WTC11 (cell line): ENCODE measurements at regions not wholly inside any gene's neighbourhood (a gene's known extent, or its start where the extent isn't known, plus 50 kb on each side); places are given as distances from the start of the nearest gene placed in this dataset.

Source experiments
- ATAC-seq: fragments of 200-7000 bp; cut with Tn5 transposase; 2 replicates; pipeline ENCODE4 v1.10.0; 2021; ENCODE audit warnings: mild to moderate bottlenecking, moderate library complexity
- CTCF ChIA-PET: fragments of 300-600 bp; sonication (Branson Sonifier 250); formaldehyde crosslinking; loops from one replicate; lab custom pipeline; 2021; ENCODE audit warnings: antibody characterized with exemption; lab: Charles Lee
- POLR2A ChIA-PET: fragments of 350-600 bp; sonication (Branson Sonifier 250); formaldehyde crosslinking; loops from one replicate; lab custom pipeline; 2021; ENCODE audit warnings: antibody characterized with exemption; lab: Charles Lee
- DNase-seq: peaks from one replicate; pipeline ENCODE4 v3.0.0; 2021; ENCODE audit warnings: low spot score
- H3K27ac Mint-ChIP-seq: 2 replicates; pipeline ENCODE4 v1.8.0; 2021; ENCODE audit warnings: mixed read lengths
- H3K27me3 Mint-ChIP-seq: 2 replicates; pipeline ENCODE4 v1.8.0; 2021; ENCODE audit warnings: low read depth, mild to moderate bottlenecking, moderate library complexity, mixed read lengths
- H3K36me3 Mint-ChIP-seq: 2 replicates; pipeline ENCODE4 v1.8.0; 2021; ENCODE audit warnings: mixed read lengths
- H3K4me1 Mint-ChIP-seq: 2 replicates; pipeline ENCODE4 v1.8.0; 2022; ENCODE audit warnings: mixed read lengths
- H3K4me3 Mint-ChIP-seq: 2 replicates; pipeline ENCODE4 v1.8.0; 2021; ENCODE audit warnings: mild to moderate bottlenecking, moderate library complexity, mixed read lengths
- H3K9me3 Mint-ChIP-seq: 2 replicates; pipeline ENCODE4 v1.8.0; 2021; ENCODE audit warnings: mixed read lengths
- CBFB ChIP-seq: sonication (generic); formaldehyde crosslinking; IDR thresholded peaks from 2 replicates; pipeline ENCODE4 v1.8.1; 2022; ENCODE audit warnings: mild to moderate bottlenecking, low read depth, missing genetic modification reagents
- CREB1 ChIP-seq: sonication (generic); formaldehyde crosslinking; IDR thresholded peaks from 2 replicates; pipeline ENCODE4 v1.8.0; 2023; ENCODE audit warnings: mild to moderate bottlenecking, missing genetic modification reagents
- CREM ChIP-seq: sonication (generic); formaldehyde crosslinking; IDR thresholded peaks from 2 replicates; pipeline ENCODE4 v1.8.1; 2022; ENCODE audit warnings: mild to moderate bottlenecking, missing genetic modification reagents, moderate library complexity
- ETV6 ChIP-seq: sonication (generic); formaldehyde crosslinking; IDR thresholded peaks from 2 replicates; pipeline ENCODE4 v1.8.1; 2022; ENCODE audit warnings: mild to moderate bottlenecking, missing genetic modification reagents
- FOXP1 ChIP-seq: sonication (generic); formaldehyde crosslinking; IDR thresholded peaks from 2 replicates; pipeline ENCODE4 v1.8.0; 2022; ENCODE audit warnings: missing genetic modification reagents, mild to moderate bottlenecking, moderate library complexity, borderline replicate concordance
- GTF2I ChIP-seq: fragments of 250-450 bp; sonication (Bioruptor Pico); conservative IDR thresholded peaks from 2 replicates; pipeline ENCODE4 v1.4.0; 2021; ENCODE audit warnings: mild to moderate bottlenecking
- IRF2 ChIP-seq: sonication (generic); formaldehyde crosslinking; IDR thresholded peaks from 2 replicates; pipeline ENCODE4 v1.8.0; 2022; ENCODE audit warnings: low read depth, missing genetic modification reagents, borderline replicate concordance
- JAZF1 ChIP-seq: fragments of 250-450 bp; sonication (Bioruptor Pico); IDR thresholded peaks from 2 replicates; pipeline ENCODE4 v1.9.0; 2021; ENCODE audit warnings: moderate library complexity, mild to moderate bottlenecking, inconsistent platforms
- NFATC4 ChIP-seq: fragments of 250-450 bp; sonication (Bioruptor Pico); IDR thresholded peaks from 2 replicates; pipeline ENCODE4 v1.9.0; 2021; ENCODE audit warnings: mild to moderate bottlenecking
- NFE2L1 ChIP-seq: sonication (generic); formaldehyde crosslinking; IDR thresholded peaks from 2 replicates; pipeline ENCODE4 v1.8.1; 2023; ENCODE audit warnings: missing genetic modification reagents
- NR1H2 ChIP-seq: sonication (generic); formaldehyde crosslinking; IDR thresholded peaks from 2 replicates; pipeline ENCODE4 v1.9.0; 2021; ENCODE audit warnings: mild to moderate bottlenecking, moderate library complexity, missing genetic modification reagents
- NR3C1 ChIP-seq: sonication (generic); formaldehyde crosslinking; conservative IDR thresholded peaks from 2 replicates; pipeline ENCODE4 v1.8.1; 2023; ENCODE audit warnings: low read depth, mild to moderate bottlenecking, missing genetic modification reagents
- RORB ChIP-seq: fragments of 250-450 bp; sonication (Bioruptor Pico); IDR thresholded peaks from 2 replicates; pipeline ENCODE4 v1.9.0; 2021; ENCODE audit warnings: mild to moderate bottlenecking
- SMAD3 ChIP-seq: sonication (generic); formaldehyde crosslinking; IDR thresholded peaks from 2 replicates; pipeline ENCODE4 v1.8.0; 2022; ENCODE audit warnings: missing genetic modification reagents, mild to moderate bottlenecking, borderline replicate concordance
- SOX15 ChIP-seq: fragments of 250-450 bp; sonication (Bioruptor Pico); IDR thresholded peaks from 2 replicates; pipeline ENCODE4 v1.9.0; 2021; ENCODE audit warnings: mild to moderate bottlenecking
- SP1 ChIP-seq: sonication (generic); formaldehyde crosslinking; conservative IDR thresholded peaks from 2 replicates; pipeline ENCODE4 v1.8.1; 2022; ENCODE audit warnings: missing genetic modification reagents
- TP53 ChIP-seq: sonication (generic); formaldehyde crosslinking; IDR thresholded peaks from 2 replicates; pipeline ENCODE4 v1.8.1; 2023; ENCODE audit warnings: mild to moderate bottlenecking, missing genetic modification reagents
- ZBTB21 ChIP-seq: sonication (generic); formaldehyde crosslinking; IDR thresholded peaks from 2 replicates; pipeline ENCODE4 v1.8.1; 2023; ENCODE audit warnings: mild to moderate bottlenecking, missing genetic modification reagents, borderline replicate concordance
- ZNF121 ChIP-seq: sonication (generic); formaldehyde crosslinking; IDR thresholded peaks from 2 replicates; pipeline ENCODE4 v1.8.0; 2023; ENCODE audit warnings: missing genetic modification reagents
- ZNF232 ChIP-seq: sonication (generic); formaldehyde crosslinking; IDR thresholded peaks from 2 replicates; pipeline ENCODE4 v1.8.0; 2022; ENCODE audit warnings: mild to moderate bottlenecking, missing genetic modification reagents
- ZNF263 ChIP-seq: sonication (generic); formaldehyde crosslinking; IDR thresholded peaks from 2 replicates; pipeline ENCODE4 v1.8.1; 2022; ENCODE audit warnings: low read depth, mild to moderate bottlenecking, moderate library complexity, missing genetic modification reagents
- ZNF317 ChIP-seq: sonication (generic); formaldehyde crosslinking; IDR thresholded peaks from 2 replicates; pipeline ENCODE4 v1.8.1; 2023; ENCODE audit warnings: low read depth, mild to moderate bottlenecking, moderate library complexity, missing genetic modification reagents, borderline replicate concordance
- TF ChIP-seq, protein P1 (sequence below): sonication (generic); formaldehyde crosslinking; IDR thresholded peaks from 2 replicates; pipeline ENCODE4 v1.8.1; 2022; ENCODE audit warnings: mild to moderate bottlenecking, missing genetic modification reagents, moderate library complexity, borderline replicate concordance
- TF ChIP-seq, protein P2 (sequence below): sonication (generic); formaldehyde crosslinking; IDR thresholded peaks from 2 replicates; pipeline ENCODE4 v1.8.1; 2022; ENCODE audit warnings: missing genetic modification reagents, borderline replicate concordance
- TF ChIP-seq, protein P3 (sequence below): sonication (generic); formaldehyde crosslinking; conservative IDR thresholded peaks from 2 replicates; pipeline ENCODE4 v1.8.1; 2022; ENCODE audit warnings: mild to moderate bottlenecking, missing genetic modification reagents
- TF ChIP-seq, protein P4 (sequence below): sonication (generic); formaldehyde crosslinking; conservative IDR thresholded peaks from 2 replicates; pipeline ENCODE4 v1.8.1; 2023; ENCODE audit warnings: mild to moderate bottlenecking, low read depth, missing genetic modification reagents, moderate library complexity
- TF ChIP-seq, protein P5 (sequence below): sonication (generic); formaldehyde crosslinking; IDR thresholded peaks from 2 replicates; pipeline ENCODE4 v1.8.0; 2022; ENCODE audit warnings: mild to moderate bottlenecking, missing genetic modification reagents
- TF ChIP-seq, protein P6 (sequence below): sonication (generic); formaldehyde crosslinking; IDR thresholded peaks from 2 replicates; pipeline ENCODE4 v1.8.0; 2023; ENCODE audit warnings: mild to moderate bottlenecking, missing genetic modification reagents
- TF ChIP-seq, protein P7 (sequence below): fragments of 250-450 bp; sonication (Bioruptor Pico); IDR thresholded peaks from 2 replicates; pipeline ENCODE4 v1.9.0; 2021; ENCODE audit warnings: mild to moderate bottlenecking

DNA sequence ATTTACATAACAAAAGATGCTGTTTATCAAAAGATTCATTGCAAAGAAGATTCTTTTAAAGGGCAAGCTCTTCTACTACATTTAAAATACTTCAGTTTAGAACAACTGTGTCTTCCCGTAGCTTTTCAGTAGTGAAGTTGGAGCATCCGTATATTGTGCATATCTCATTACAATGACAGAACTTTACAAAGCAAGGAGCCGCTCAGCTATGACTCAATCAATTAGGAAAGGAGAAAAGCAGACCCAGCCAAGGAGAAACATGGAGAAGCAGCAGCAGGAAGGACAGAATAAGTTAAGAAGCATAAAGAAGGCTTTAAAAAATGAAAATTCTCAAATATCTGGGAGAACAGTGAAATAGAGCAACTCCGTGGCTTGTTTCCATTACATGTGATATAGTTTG lies 132.6 kb upstream of the SMLR1 start:
- TF ChIP-seq, protein P1, sequence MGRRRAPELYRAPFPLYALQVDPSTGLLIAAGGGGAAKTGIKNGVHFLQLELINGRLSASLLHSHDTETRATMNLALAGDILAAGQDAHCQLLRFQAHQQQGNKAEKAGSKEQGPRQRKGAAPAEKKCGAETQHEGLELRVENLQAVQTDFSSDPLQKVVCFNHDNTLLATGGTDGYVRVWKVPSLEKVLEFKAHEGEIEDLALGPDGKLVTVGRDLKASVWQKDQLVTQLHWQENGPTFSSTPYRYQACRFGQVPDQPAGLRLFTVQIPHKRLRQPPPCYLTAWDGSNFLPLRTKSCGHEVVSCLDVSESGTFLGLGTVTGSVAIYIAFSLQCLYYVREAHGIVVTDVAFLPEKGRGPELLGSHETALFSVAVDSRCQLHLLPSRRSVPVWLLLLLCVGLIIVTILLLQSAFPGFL (CRISPR knock-in tag) = no peak
- TF ChIP-seq NR3C1 (CRISPR knock-in tag) (no peak), GTF2I (no peak), ZNF317 (CRISPR knock-in tag) (no peak), ZNF263 (CRISPR knock-in tag) (no peak), ZBTB21 (CRISPR knock-in tag) (no peak), SOX15 (CRISPR knock-in tag) (no peak), ETV6 (CRISPR knock-in tag) (no peak), NR1H2 (CRISPR knock-in tag) (no peak), CREB1 (no peak), RORB (CRISPR knock-in tag) (no peak), NFE2L1 (CRISPR knock-in tag) (no peak), ZNF232 (no peak), SP1 (no peak), JAZF1 (no peak), CBFB (CRISPR knock-in tag) (no peak)
- TF ChIP-seq, protein P2, sequence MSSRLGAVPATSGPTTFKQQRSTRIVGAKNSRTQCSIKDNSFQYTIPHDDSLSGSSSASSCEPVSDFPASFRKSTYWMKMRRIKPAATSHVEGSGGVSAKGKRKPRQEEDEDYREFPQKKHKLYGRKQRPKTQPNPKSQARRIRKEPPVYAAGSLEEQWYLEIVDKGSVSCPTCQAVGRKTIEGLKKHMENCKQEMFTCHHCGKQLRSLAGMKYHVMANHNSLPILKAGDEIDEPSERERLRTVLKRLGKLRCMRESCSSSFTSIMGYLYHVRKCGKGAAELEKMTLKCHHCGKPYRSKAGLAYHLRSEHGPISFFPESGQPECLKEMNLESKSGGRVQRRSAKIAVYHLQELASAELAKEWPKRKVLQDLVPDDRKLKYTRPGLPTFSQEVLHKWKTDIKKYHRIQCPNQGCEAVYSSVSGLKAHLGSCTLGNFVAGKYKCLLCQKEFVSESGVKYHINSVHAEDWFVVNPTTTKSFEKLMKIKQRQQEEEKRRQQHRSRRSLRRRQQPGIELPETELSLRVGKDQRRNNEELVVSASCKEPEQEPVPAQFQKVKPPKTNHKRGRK (CRISPR knock-in tag) = no peak
- TF ChIP-seq, protein P3, sequence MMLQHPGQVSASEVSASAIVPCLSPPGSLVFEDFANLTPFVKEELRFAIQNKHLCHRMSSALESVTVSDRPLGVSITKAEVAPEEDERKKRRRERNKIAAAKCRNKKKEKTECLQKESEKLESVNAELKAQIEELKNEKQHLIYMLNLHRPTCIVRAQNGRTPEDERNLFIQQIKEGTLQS (CRISPR knock-in tag) = no peak
- TF ChIP-seq, protein P4, sequence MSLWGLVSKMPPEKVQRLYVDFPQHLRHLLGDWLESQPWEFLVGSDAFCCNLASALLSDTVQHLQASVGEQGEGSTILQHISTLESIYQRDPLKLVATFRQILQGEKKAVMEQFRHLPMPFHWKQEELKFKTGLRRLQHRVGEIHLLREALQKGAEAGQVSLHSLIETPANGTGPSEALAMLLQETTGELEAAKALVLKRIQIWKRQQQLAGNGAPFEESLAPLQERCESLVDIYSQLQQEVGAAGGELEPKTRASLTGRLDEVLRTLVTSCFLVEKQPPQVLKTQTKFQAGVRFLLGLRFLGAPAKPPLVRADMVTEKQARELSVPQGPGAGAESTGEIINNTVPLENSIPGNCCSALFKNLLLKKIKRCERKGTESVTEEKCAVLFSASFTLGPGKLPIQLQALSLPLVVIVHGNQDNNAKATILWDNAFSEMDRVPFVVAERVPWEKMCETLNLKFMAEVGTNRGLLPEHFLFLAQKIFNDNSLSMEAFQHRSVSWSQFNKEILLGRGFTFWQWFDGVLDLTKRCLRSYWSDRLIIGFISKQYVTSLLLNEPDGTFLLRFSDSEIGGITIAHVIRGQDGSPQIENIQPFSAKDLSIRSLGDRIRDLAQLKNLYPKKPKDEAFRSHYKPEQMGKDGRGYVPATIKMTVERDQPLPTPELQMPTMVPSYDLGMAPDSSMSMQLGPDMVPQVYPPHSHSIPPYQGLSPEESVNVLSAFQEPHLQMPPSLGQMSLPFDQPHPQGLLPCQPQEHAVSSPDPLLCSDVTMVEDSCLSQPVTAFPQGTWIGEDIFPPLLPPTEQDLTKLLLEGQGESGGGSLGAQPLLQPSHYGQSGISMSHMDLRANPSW = no peak
- TF ChIP-seq, protein P5, sequence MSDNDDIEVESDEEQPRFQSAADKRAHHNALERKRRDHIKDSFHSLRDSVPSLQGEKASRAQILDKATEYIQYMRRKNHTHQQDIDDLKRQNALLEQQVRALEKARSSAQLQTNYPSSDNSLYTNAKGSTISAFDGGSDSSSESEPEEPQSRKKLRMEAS = no peak
- DNase-seq = no peak
- no peak for ATAC-seq
- no peaks in the 10 kb centered on the region for H3K27me3 Mint-ChIP-seq
- no peak overlapping the region for H3K4me3 Mint-ChIP-seq
- no peaks in the 10 kb centered on the region for H3K9me3 Mint-ChIP-seq
- H3K4me1 Mint-ChIP-seq = peaks cover 16% of the 10 kb centered on the region
- POLR2A ChIA-PET = no interaction called here
- CTCF ChIA-PET = no interaction called here
- H3K36me3 Mint-ChIP-seq = no peaks in the 10 kb centered on the region
- H3K27ac Mint-ChIP-seq = no peak overlapping the region

DNA sequence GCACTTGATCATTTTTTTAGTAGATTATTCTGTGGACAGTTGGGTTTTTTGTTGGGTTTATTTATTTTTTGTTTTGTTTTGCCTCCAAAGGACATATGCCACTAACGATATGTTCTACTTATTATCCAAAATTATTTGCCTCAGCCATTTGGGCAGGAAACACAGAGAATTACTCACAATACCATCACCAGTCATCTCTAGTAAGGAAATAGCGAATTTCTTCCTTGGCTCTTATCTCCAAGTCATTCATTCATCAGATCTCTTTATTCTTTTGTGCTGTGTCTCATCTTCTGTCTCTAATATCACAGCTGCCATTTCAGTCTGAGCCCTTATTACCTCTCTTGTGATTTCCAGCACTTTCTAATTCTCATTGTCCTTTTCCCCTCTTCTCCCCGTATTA lies 130.4 kb upstream of the SMLR1 start:
- Mint-ChIP-seq H3K36me3 (no peaks in the 10 kb centered on the region), H3K4me3 (no peak overlapping the region), H3K4me1 (peaks cover 10% of the 10 kb centered on the region; the same call in 1 of the 2 replicates), H3K27ac (no peak overlapping the region), H3K27me3 (no peaks in the 10 kb centered on the region), H3K9me3 (no peaks in the 10 kb centered on the region)
- DNase-seq (no peak), ATAC-seq (no peak)
- ChIA-PET POLR2A (no interaction called here), CTCF (interaction anchor here (1.0 to 1.7 kb wide), 3 partner anchors 27 to 383 kb away, joined by 3 to 12 read pairs (median 3); partner anchors contain the start of gene TMEM200A)
- TF ChIP-seq ZNF121 (no peak), TP53 (no peak), CBFB (CRISPR knock-in tag) (no peak), NFATC4 (CRISPR knock-in tag) (no peak), ZNF317 (CRISPR knock-in tag) (no peak), ETV6 (CRISPR knock-in tag) (no peak), CREM (CRISPR knock-in tag) (no peak), SMAD3 (no peak), FOXP1 (CRISPR knock-in tag) (no peak), IRF2 (CRISPR knock-in tag) (no peak), GTF2I (no peak), NR1H2 (CRISPR knock-in tag) (no peak)
- TF ChIP-seq, protein P6, sequence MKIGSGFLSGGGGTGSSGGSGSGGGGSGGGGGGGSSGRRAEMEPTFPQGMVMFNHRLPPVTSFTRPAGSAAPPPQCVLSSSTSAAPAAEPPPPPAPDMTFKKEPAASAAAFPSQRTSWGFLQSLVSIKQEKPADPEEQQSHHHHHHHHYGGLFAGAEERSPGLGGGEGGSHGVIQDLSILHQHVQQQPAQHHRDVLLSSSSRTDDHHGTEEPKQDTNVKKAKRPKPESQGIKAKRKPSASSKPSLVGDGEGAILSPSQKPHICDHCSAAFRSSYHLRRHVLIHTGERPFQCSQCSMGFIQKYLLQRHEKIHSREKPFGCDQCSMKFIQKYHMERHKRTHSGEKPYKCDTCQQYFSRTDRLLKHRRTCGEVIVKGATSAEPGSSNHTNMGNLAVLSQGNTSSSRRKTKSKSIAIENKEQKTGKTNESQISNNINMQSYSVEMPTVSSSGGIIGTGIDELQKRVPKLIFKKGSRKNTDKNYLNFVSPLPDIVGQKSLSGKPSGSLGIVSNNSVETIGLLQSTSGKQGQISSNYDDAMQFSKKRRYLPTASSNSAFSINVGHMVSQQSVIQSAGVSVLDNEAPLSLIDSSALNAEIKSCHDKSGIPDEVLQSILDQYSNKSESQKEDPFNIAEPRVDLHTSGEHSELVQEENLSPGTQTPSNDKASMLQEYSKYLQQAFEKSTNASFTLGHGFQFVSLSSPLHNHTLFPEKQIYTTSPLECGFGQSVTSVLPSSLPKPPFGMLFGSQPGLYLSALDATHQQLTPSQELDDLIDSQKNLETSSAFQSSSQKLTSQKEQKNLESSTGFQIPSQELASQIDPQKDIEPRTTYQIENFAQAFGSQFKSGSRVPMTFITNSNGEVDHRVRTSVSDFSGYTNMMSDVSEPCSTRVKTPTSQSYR = no peak
- TF ChIP-seq, protein P3 (CRISPR knock-in tag) = no peak
- TF ChIP-seq, protein P7, sequence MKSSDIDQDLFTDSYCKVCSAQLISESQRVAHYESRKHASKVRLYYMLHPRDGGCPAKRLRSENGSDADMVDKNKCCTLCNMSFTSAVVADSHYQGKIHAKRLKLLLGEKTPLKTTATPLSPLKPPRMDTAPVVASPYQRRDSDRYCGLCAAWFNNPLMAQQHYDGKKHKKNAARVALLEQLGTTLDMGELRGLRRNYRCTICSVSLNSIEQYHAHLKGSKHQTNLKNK (CRISPR knock-in tag) = no peak
